HG03108 (cell line): ENCODE measurements at regions not wholly inside any gene's neighbourhood (a gene's known extent, or its start where the extent isn't known, plus 50 kb on each side); places are given as distances from the start of the nearest gene placed in this dataset.
"Not testable (repeated sequence)": the region's sequence is repeated elsewhere in the genome, so short reads cannot be mapped to it uniquely, and the experiment has no call there.

Experiments
- ATAC-seq: cut with Tn5 transposase; IDR thresholded peaks from one replicate; pipeline ENCODE4 v1.9.1; 2021; ENCODE audit warnings: moderate library complexity; ENCODE audit not compliant: unreplicated experiment

DNA sequence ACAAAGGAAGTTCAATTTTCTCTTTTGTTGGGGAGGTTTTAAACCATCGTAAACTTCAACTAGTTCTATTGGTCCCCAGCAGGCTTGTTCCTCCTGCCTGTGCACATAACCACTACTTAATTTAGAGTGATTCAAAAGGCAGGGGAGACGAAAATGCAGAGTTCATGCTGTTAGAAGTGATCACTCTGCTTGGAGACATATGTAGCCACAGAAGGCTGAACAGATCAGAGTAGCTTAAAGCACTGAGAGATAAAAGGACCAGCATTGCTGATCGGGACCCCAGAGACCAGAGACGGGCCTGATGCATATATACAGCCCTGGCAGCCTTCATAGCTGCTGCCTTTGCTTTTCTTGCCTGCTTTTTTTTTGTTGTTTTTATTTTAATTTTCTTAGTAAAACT lies 662.0 kb upstream of the CPEB2 start:
- ATAC-seq = no peak

DNA sequence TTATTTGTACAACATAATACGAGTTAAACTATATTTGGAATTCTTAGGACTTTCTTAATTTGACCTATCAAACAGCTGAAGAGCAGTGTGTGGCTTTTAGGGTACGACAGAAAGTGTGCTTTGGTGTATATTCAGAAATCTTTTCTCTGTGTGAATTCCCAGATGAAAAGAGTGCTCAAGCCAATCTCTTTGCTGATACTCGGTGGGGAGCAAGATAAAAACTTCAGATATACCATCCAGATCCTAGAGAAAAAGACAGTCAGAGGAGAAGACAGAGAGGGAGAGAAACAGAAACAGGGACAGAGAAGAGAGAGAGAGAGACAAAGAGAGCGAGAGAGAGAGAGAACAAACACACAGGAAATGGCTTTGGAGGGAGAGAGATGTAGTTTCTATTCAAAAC lies 658.3 kb upstream of the CPEB2 start:
- ATAC-seq = no peak

DNA sequence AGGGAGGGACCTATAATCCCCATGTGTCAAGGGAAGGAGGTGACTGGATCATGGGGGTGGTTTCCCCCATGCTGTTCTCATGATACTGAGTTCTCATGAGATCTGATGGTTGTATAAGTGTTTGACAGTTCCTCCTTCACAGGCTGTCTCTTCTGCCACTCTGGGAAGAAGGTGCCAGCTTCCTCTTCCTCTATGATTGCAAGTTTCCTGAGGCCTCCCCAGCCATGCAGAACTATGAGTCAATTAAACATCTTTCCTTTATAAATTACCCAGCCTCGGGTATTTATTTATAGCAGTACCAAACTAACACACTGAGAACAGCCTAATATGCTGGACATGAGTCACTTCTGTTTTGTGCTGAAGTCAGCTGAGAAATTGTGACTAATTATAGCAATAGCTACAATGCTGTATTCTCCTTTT lies 656.9 kb upstream of the CPEB2 start:
- no peak for ATAC-seq

DNA sequence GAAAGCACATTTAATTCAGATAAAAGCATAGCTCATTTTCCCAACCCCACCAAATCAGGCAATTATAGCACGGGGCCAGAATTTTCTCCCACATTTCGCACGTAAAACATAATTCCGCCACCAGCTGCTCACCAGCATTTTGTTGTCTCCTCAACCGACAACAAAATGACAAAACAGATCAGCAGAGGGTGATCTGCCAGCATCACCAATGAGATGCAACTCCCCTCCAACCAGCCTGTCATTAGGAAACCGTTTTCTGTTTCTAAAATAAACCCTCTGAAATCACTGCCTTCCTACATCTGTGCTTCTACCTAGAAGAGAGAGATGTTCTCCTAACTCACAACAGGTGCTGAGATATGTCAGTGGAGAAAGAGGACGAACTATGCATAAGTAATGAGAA lies 654.8 kb upstream of the CPEB2 start:
- ATAC-seq = no peak

DNA sequence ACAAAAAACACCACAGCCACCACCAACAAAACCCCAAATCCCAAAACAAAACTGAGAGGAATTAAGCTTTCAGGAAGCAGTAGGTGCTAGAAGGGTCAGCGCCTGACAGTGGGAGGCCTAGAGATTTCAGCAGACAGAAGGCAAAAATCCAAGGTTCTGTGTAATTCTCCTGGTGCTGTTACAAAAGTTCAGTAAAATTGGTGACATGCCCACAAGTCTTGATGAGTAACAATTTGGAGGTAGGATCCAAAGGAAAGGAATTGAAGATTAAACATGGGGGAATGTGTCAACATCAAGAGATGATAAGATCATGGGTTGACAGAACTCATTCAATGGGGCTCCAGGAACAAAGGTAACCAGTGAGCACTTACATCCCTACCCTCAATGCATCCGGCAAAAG lies 653.8 kb upstream of the CPEB2 start:
- no peak for ATAC-seq

DNA sequence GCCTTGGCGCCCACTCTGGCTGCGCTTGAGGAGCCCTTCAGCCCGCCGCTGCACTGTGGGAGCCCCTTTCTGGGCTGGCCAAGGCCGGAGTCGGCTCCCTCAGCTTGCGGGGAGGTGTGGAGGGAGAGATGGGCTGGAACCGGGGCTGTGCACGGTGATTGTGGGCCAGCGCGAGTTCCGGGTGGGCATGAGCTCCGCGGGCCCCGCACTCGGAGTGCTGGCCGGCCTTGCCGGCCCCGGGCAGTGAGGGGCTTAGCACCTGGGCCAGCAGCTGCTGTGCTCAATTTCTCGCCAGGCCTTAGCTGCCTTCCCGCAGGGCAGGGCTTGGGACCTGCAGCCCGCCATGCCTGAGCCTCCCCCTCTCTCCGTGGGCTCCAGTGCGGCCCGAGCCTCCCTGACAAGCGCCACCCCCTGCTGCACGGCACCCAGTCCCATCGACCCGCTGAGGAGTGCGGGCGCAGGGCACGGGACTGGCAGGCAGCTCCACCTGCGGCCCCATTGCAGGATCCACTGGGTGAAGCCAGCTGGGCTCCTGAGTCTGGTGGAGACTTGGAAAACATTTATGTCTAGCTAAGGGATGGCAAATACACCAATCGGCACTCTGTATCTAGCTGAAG lies 643.6 kb upstream of the CPEB2 start:
- ATAC-seq = not testable (repeated sequence)

DNA sequence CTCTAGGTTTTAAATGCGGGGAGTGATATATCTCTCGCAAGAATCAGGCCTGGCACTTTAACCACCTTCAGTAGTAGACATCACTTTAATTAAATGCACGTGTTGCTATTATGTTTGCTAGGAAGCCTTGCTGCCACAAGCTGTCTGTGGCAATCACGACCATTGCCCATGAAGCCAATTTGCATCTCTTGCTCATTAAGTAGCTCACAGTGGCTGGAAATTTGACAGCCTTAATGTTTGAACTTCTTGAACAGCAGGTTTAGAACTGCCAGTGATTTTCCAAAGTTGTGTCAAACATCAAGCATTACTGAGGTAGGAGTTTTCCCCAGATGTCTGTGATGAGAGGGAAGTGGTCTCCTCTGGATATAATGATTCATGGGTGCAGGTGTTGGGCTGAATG lies 642.3 kb upstream of the CPEB2 start:
- ATAC-seq = no peak

DNA sequence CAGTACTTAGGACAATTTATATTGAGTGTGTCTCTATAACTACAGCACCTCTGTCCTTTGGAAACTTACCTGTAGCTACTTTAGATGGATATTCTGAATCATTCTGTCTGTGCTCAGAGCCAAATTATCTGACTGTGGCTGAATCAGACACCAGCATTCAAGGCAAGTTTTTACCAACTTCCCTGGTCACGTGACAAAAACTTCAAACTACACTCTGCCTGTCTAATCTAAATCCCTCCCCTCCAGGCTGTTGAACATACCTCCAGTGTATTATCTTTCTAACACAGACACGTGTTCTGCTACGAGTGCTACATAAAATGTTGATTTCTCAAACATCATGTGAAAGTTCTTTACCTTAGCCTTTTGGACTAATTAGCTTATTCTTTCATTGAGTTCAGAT lies 641.2 kb upstream of the CPEB2 start:
- no peak for ATAC-seq

DNA sequence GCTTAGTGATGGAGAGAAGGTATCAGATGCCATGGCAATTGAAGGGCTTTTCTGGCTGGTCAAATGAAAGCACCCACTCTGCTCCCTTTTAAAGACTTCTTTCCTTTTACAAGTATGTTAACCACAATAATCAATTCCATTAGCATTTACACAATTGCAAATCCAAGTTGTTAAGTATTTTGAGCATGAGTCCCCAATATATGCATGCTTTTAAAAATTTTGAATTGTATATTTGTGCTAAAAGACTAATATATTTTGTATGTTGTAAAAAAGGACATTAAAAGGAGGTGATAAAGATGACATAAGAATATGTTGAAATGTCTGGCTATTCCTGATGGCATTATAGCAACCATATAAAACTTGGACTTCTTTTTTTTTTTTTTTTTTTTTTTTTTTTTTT lies 639.9 kb upstream of the CPEB2 start:
- ATAC-seq = no peak

DNA sequence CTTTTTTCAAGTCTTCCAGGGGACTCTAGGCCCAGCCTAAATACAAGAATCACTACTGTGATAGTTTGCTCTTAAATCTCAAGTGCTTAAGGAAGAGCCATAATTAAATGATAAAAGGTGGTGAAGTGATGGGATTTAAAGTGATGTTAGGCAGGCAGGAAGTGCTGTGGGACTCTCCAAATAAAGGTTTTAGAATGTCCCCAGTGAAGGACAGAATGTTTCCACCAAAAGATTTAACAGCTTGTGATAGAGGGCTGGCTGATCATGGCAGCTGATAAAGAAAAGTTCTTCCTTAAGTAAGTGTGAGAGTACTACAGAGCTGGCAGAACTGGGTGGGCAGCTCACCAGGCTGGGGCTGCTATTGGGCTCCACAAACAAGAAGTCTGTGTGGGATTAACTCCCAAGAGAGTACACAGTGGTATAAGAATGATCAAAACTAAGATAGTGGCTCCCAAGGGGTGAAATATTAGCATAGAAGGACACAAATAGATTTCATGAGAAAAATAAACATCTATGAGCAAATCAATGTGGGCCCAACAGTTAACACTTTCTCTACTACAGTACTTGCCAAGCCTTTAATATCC lies 637.2 kb upstream of the CPEB2 start:
- no peak for ATAC-seq

DNA sequence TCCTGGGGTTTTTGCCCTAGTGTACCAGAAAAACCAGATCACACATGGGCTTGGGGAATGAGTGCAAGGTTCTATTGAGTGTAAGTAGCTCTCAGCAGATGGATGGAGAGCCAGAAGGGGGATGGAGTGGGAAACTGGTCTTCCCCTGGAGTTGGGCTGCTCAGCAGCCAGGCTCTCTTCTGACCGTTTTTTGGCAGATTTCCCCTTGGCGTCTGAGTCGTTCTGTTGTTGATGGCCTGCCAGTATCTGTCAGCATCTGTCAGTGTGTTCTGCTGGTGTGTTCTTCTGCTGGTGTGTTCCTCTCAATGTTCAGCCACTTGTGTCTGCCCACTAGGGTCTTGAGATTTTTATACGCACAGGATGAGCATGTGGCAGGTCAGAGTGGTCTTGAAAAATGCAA lies 633.9 kb upstream of the CPEB2 start:
- no peak for ATAC-seq

DNA sequence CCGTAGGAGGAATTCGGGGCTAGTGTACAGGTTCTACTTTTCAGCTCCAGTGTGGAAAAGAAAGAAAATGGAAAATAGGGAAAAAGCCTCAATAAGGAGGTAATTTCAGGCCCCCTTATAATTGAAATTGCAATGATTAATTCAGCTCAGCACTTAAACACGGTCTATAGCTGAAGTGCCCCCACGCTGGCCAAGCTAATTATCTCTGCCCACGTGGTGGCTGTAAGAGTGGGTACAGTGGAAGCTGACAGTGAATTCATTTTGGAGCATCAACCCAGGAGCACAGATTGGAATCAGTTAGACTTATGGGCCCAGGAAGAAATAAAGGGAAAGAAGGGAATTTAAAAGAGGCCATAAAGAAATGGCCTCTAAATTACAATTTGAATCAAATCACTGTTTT lies 631.1 kb upstream of the CPEB2 start:
- no peak for ATAC-seq

DNA sequence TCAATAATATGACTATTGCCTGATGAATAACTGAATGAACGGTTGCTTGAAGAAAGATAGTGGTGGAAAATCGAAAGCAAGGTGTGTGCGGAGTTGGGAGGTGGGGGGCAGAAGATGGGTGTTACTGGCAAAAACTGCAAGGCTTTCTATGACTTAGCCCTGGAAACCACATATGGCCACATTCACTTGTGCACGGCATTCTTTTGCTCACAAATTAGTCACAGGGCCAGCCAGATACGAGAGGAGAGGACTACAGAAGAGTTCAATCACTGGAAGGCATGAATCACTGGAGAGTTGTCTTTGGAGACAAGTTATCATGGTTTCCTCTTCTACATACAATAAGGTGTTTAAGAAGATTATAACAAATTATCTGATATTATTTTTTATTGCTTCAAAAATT lies 626.5 kb upstream of the CPEB2 start:
- ATAC-seq = no peak

DNA sequence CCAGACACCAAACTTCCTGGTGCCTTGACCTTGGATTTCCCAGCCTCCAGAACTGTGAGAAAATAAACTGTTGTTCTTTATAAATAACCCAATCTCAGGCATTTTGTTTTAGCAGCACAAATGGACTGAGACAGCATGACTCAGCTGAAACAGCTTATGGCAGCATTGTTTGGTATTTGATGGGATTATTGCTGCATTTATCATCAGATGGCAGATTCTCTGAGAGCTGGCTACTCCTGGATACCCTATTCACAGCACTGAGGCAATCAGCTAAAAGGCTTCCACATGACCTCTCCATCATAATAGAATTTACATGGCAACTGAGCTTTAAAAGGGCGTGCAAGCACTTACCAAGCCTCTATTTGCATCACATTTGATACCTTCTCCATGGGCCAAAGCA lies 623.1 kb upstream of the CPEB2 start:
- ATAC-seq = no peak

DNA sequence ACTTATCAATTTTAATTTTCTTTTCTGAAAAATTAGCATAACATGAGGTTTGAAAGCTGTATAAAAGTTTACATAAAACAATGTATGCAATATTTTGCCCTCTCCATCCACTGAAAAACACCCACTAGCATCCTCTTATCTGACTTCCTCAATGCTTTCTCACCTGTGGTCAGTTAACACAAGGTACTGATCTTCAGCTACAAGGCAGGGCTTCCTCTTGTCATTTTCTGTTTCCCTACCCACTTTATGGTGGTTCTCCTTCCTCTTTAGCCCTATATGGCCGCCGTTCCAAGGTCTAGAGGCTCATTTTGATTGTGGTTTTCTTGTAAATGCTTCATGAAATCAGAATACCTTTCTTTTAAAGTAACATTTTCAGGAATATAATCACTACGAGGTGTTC lies 618.6 kb upstream of the CPEB2 start:
- no peak for ATAC-seq

DNA sequence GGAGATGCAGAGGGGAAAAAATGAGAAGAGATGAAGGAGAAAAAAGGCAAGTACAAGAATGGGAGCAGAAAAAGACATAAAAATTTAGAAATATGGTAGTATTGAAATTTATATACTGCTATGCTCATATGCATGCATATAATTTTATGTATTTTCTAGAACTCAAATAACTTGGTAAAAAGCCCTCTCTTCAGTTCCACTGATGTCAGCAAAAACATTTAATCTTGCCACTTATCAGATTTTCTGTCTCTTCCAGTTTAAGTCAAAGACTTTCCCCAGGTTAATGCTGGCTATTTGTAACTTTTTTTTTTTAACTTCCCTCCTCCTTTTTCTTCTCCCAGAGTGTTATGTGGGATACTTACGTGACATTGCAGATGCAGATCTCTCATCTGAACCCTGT lies 617.5 kb upstream of the CPEB2 start:
- ATAC-seq = no peak

DNA sequence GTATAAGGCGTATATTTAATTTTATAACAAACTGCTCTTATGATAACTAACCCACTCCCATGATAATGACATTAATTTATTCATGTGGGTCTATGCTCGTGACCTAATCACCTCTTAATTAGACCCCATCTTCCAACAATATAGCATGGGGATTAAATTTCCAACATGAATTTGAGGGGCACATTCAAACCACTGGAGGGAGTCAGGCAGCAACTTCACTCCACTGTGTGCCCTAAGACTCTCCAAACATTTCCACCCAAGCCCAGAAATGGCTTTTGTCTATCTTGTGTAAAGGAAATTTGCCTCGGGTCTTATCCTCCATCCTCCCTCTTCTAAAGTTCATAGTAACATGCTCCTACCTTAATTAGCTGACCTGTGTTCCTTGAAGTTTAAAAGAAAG lies 616.1 kb upstream of the CPEB2 start:
- ATAC-seq = no peak

DNA sequence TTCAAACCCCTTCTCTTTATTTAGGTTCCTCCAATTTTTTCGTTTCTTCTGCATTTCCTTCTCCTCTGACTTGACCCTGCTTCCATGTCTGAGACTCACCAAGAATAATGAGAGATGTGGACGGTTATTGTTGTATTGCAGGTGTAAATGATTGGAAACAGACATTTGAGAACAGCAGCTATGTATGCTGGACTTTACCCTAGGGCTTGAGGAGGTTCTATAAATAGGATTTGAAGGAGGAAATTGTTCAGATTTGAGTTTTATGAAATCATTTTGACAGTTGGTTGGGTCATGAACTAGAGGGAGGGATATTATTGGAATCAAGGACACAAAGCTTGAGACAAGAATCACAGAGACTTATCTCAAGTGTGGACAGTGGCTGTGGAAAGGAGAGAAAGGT lies 614.6 kb upstream of the CPEB2 start:
- ATAC-seq = no peak

DNA sequence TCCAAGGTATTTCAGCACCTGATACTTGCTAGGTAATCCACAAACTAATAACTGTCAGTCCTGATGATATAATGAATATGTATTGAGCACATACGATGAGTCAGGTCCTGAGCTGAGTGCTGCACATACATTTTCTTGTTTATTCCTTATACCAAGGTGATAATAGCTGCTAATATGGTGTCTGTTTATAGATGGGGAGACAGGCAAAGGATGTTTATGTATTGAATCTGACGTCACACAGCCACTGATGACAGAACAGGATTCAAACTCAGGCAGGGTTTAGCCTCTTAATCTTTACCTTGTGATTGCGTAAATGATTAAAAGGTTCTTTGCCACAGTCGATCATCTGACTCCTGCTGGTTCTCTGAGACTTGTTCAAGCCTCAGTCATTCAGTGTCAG lies 609.9 kb upstream of the CPEB2 start:
- ATAC-seq = no peak

DNA sequence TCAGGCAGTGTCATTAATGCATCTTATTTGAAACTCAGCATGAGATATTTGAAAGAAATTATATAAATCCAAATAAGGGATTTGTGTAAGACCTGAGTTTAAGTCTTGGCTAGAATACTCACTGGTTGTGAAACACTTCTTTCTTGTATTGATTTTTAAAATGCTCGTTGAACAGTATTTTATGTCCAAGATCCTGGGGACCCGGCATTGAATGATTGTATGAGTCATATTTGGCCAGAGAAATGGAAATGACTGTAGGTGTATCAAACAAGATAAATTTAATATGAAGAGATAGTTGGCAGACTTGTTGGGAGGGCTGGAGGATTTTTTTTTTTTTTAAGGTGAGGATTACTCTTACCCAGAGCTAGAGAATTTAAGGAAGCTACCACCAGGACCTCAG lies 606.1 kb upstream of the CPEB2 start:
- no peak for ATAC-seq

DNA sequence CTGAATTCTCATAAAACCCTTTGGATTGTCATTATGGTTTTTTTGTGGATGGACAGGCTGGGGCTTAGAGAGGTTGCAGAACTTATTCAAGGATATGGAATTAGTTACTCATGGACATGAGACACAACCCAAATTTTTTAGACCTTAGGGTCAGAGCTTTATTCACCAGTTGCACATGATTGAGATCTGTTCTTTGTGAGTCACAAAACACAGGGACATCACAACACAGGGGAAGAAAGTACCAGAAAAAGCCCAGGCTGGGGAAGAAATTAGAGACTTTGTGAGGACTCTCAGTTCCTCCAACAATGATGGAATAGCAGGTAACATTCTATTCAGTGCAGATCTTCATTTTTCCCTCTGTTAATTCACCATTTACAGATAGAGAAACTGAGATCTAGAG lies 602.4 kb upstream of the CPEB2 start:
- no peak for ATAC-seq

DNA sequence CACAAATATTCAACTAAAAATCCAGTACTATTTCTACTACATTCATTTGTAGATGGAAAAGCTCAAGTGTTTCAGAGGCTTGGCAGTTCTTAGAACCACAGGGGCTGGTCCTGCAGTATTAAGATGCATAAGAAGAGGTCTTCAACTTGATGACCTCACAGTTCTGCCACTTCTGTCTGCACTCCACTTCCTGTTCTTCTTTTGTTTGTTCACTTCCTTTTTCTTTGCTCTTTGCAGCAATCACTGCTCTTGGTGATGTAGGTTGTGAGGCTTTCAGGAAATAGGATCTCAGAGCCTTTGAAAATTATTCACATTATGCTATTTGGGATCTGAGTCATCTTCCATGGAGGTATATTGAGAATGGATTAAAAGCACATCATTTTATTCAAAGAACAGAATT lies 602.0 kb upstream of the CPEB2 start:
- no peak for ATAC-seq

DNA sequence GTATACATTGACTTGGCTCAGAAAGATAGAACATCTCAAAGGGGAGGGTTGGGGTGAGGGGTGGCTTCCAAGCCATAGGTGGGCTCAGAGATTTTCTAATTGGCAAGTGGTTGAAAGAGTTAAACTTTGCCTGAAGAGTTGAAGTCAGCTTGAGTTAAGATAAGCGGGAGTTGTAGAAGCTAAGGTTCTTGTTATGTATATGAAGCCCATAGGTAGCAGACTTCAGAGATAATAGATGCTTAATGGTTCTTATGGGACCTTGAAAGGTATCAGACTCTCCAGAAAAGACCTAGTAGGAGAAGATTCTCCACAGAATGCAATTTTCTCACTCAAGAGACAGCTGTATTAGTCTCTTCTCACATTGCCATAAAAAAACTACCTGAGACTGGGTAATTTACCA lies 599.1 kb upstream of the CPEB2 start:
- ATAC-seq = no peak
